D721Med (cell line): ENCODE measurements at regions not wholly inside any gene's neighbourhood (a gene's known extent, or its start where the extent isn't known, plus 50 kb on each side); places are given as distances from the start of the nearest gene placed in this dataset.

Experiments used
- DNase-seq: peaks from one replicate; pipeline ENCODE4 v3.0.0; 2011; ENCODE audit warnings: low spot score; ENCODE audit not compliant: insufficient read length
- FAIRE-seq: peaks from 2 replicates; lab custom pipeline; 2011; peaks lifted over from hg19 to GRCh38; lab: Jason Lieb, UNC
- TF ChIP-seq, protein P1 (sequence below): IDR thresholded peaks from 2 replicates; pipeline ENCODE4 v1.5.1; 2012; ENCODE audit warnings: mild to moderate bottlenecking, control low read depth; ENCODE audit not compliant: insufficient read depth; ENCODE audit errors: missing control alignments

DNA sequence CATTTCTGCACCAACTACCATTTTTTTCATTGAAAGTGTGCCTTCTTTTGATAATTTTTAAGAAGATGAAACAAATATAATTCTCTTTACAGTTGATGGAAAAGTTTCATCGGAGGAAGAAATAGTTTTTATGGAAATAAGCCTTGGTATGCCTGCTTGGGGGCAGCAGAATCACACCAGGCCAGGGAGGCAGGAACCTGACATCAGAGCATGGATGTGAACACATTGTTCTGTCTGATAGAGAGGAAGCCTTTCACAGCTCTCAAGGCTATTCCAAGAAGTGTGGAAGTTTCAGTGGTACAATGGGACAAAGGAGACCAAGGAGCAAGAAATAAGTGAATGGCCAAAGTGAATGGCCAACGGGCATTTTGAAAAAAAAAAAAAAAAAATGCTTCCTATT, 162.2 kb upstream of the KCNK2 start:
- TF ChIP-seq, protein P1, sequence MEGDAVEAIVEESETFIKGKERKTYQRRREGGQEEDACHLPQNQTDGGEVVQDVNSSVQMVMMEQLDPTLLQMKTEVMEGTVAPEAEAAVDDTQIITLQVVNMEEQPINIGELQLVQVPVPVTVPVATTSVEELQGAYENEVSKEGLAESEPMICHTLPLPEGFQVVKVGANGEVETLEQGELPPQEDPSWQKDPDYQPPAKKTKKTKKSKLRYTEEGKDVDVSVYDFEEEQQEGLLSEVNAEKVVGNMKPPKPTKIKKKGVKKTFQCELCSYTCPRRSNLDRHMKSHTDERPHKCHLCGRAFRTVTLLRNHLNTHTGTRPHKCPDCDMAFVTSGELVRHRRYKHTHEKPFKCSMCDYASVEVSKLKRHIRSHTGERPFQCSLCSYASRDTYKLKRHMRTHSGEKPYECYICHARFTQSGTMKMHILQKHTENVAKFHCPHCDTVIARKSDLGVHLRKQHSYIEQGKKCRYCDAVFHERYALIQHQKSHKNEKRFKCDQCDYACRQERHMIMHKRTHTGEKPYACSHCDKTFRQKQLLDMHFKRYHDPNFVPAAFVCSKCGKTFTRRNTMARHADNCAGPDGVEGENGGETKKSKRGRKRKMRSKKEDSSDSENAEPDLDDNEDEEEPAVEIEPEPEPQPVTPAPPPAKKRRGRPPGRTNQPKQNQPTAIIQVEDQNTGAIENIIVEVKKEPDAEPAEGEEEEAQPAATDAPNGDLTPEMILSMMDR = no peak
- FAIRE-seq = no peak
- DNase-seq = no peak

DNA sequence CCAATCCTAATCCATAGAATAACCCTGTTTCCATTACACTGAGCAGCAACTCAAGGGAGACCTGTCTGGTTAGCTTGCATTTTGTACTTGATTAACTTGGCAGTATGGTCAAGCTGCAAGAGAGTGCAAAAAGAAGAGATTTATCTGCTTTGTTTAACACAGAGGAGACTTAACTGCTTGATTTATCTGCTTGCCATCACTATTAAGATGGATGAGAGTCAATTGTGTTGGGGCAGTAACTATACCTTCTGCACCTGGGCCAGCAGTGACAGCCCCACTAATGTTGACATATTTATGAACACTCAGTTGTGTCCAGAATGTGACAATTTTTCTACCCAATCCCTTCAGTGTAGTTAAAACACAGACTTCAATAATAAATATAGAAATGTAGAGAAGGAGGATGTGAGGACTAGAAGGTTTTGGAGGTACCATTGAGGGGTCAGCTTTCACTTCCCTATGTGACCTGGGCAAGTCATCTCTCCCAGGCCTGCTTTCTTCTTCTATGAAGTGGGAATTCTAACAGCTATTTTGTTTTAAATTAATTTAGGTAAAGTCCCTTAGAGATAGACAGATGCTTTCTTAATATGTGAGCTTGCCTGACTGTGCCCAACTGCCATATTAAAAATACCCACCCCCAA, 159.1 kb upstream of the KCNK2 start:
- FAIRE-seq (no peak), DNase-seq (no peak)
- TF ChIP-seq, protein P1 = no peak

DNA sequence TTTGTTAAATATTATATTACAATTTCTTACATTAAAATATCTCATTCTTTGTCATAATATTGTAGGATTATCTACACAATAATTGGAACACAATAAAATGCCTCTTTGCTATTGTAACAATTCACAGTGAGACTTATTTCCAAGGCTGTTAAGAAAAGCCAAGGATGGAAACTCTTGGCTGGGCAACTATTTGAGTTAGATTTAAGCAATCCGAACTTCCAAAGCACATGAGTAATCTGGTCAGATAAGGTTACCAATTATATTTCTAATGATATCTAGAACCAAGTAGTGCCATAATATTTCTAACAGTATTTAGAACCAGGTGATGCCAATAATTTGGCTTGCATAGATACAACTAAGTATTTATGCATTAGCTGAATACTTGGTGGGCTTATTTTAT, 154.7 kb upstream of the KCNK2 start:
- TF ChIP-seq, protein P1 = no peak
- DNase-seq (no peak), FAIRE-seq (no peak)

DNA sequence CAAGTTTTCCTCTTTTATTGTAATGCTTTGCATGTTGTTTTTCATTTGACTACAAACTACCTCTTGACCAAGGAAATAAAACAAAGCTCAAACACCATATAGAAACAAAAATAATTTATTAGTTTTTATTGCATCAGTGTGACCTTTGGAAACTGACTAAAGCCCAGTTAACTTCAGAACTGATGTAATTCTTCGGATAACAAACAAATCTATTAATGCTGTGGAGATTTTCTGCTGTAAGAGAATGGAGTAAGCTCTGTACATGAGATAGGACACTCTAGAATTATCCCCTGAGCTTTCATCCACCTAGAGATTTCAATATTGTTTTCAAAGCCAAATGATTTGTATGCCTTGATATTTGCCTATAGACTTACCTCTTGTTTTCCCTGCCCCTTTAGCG, 154.0 kb upstream of the KCNK2 start:
- FAIRE-seq = no peak
- DNase-seq = no peak

DNA sequence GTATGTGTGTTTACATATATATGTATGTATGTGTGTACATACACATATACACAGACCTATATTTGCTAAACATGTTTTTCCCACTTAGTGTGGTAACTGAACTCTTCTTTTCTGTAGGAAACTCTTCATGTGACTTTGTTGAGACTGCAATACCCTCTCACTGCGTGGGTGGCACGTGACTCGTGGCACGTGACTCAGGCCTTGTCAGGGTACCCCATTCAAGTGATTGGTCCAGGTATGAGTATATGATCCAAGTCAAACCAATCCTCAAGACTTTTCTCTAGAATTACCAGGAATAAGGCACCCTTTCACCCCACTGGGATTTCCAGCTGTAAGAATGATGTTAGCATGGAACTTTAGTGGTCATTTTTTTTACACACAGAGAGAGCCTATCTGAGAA, 149.2 kb upstream of the KCNK2 start:
- FAIRE-seq (no peak), DNase-seq (no peak)
- TF ChIP-seq, protein P1 = no peak

More for the DNA sequence above, 154.0 kb upstream of the KCNK2 start:
- TF ChIP-seq, protein P1 = no peak

DNA sequence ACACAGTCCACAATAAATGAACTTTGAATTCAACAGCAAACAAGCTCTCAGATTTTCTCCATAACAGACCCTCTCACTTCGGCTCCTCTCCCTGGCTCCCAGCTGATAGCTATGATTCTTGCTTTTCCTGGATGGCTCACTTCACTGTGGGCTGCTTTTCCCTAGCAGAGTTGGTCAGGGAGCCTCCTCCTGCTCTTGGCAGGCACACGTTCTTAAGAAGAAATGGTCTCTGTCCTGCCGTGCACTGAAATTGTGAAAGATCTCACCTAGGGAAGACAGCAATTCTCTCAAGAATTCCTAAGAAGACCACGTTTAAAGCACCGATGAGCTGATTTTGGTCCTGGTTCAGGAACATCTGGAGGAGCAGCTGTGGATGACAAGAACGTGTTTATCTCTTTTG, 148.5 kb upstream of the KCNK2 start:
- TF ChIP-seq, protein P1 = no peak
- DNase-seq (no peak), FAIRE-seq (no peak)

DNA sequence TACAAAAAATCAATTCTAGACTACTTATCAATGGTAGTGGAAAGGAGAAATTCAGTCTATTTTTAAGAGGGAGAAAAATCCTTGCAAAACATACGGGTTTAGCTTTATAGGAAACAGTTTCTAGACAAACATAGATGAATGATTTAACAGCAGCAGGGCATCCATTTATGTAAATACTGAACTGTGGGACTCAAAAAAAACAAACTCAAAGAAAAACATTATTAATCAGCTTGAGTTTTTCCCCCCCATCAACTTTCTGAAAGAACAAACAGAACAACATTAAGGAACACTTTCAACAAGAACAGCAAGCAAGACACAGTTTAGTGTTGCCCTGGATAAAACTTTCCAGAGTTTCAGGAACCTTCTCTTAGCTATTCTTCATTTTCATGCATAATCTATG, 147.3 kb upstream of the KCNK2 start:
- DNase-seq = no peak
- FAIRE-seq = no peak
- TF ChIP-seq, protein P1 = no peak
